ENCODE measurements at regions not wholly inside any gene's neighbourhood (a gene's known extent, or its start where the extent isn't known, plus 50 kb on each side); places are given as distances from the start of the nearest gene placed in this dataset.

GRCh38 chr7:109235316-109235715, 665.6 kb downstream of the DNAJB9 start (continued):
- TF ChIP-seq HNF4G (IDR thresholded peaks at IDR 0.05), result no peak

GRCh38 chr7:109246330-109247077, 676.8 kb downstream of the DNAJB9 start:
- DNase-seq (ENCODE audit: low spot score), result no peak
- no peaks in the 10 kb centered on the region for H3K27me3 ChIP-seq (ENCODE audit: control insufficient read depth in 4 of 4, insufficient read depth in 4 of 4, low read length in 3 of 4)
- H3K36me3 ChIP-seq (ENCODE audit: control insufficient read depth in 4 of 4, insufficient read depth in 3 of 4, low read depth in 1 of 4, low read length in 3 of 4), result no peaks in the 10 kb centered on the region
- H3K4me1 ChIP-seq (ENCODE audit: control insufficient read depth in 4 of 4, insufficient read depth in 4 of 4, low read length in 3 of 4), result no peaks in the 10 kb centered on the region
- H3K9me3 ChIP-seq (ENCODE audit: control insufficient read depth in 4 of 4, low read length in 3 of 4), result no peaks in the 10 kb centered on the region
- H3K9ac ChIP-seq (ENCODE audit: low read depth in 1 of 2, low read length in 2 of 2), result no peak overlapping the region
- WGBS, result 75% methylated on average over 10 of the region's 10 CpGs
- H3K4me3 ChIP-seq (ENCODE audit: low read depth in 1 of 3, low read length in 3 of 3), result no peak overlapping the region
- TF ChIP-seq HNF4G (IDR thresholded peaks at IDR 0.05) (no peak), FOXA1 (IDR thresholded peaks at IDR 0.05) (no peak), ATF3 (IDR thresholded peaks at IDR 0.05) (no peak), REST (IDR thresholded peaks at IDR 0.05) (no peak), GABPA (IDR thresholded peaks at IDR 0.05 in 1 of 2, conservative IDR thresholded peaks at IDR 0.05 in 1 of 2) (no peak), SP1 (IDR thresholded peaks at IDR 0.05) (no peak)
- H3K27ac ChIP-seq (ENCODE audit: low read depth in 1 of 2, low read length in 2 of 2), result no peak overlapping the region

- Histone ChIP-seq H3K27ac (ENCODE audit: low read depth in 1 of 2, low read length in 2 of 2) (no peak overlapping the region), H3K4me1 (ENCODE audit: control insufficient read depth in 4 of 4, insufficient read depth in 4 of 4, low read length in 3 of 4) (no peaks in the 10 kb centered on the region), H3K36me3 (ENCODE audit: control insufficient read depth in 4 of 4, insufficient read depth in 3 of 4, low read depth in 1 of 4, low read length in 3 of 4) (no peaks in the 10 kb centered on the region), H3K4me3 (ENCODE audit: low read depth in 1 of 3, low read length in 3 of 3) (no peak overlapping the region), H3K9me3 (ENCODE audit: control insufficient read depth in 4 of 4, low read length in 3 of 4) (no peaks in the 10 kb centered on the region), H3K9ac (ENCODE audit: low read depth in 1 of 2, low read length in 2 of 2) (no peak overlapping the region), H3K27me3 (ENCODE audit: control insufficient read depth in 4 of 4, insufficient read depth in 4 of 4, low read length in 3 of 4) (no peaks in the 10 kb centered on the region)
- DNase-seq (ENCODE audit: low spot score), result no peak
- WGBS, result 66% methylated on average over 3 of the region's 3 CpGs
- TF ChIP-seq RXRA (IDR thresholded peaks at IDR 0.05), result peak; percentile 21 to 33
- no peak for TF ChIP-seq RAD21 (IDR thresholded peaks at IDR 0.05)
These were observed 687.3 kb downstream of the DNAJB9 start for GRCh38 chr7:109256762-109257560.

- DNase-seq (ENCODE audit: low spot score), result no peak
- Histone ChIP-seq H3K4me3 (ENCODE audit: low read depth in 1 of 3, low read length in 3 of 3) (no peak overlapping the region), H3K27me3 (ENCODE audit: control insufficient read depth in 4 of 4, insufficient read depth in 4 of 4, low read length in 3 of 4) (peaks cover 0 to 2% (median 0%) of the 10 kb centered on the region in 4 donors), H3K27ac (ENCODE audit: low read depth in 1 of 2, low read length in 2 of 2) (no peak overlapping the region), H3K36me3 (ENCODE audit: control insufficient read depth in 4 of 4, insufficient read depth in 3 of 4, low read depth in 1 of 4, low read length in 3 of 4) (no peaks in the 10 kb centered on the region), H3K9ac (ENCODE audit: low read depth in 1 of 2, low read length in 2 of 2) (no peak overlapping the region), H3K9me3 (ENCODE audit: control insufficient read depth in 4 of 4, low read length in 3 of 4) (no peaks in the 10 kb centered on the region), H3K4me1 (ENCODE audit: control insufficient read depth in 4 of 4, insufficient read depth in 4 of 4, low read length in 3 of 4) (no peaks in the 10 kb centered on the region)
- 48% methylated on average over 1 of the region's 1 CpG for WGBS
- no peak for TF ChIP-seq RXRA (IDR thresholded peaks at IDR 0.05)
- no peak for TF ChIP-seq NR2F2 (IDR thresholded peaks at IDR 0.05)
- TF ChIP-seq HNF4A (conservative IDR thresholded peaks at IDR 0.05), result no peak
- TF ChIP-seq TAF1 (conservative IDR thresholded peaks at IDR 0.05), result no peak
- no peak for TF ChIP-seq REST (IDR thresholded peaks at IDR 0.05)
- no peak for TF ChIP-seq MAX (IDR thresholded peaks at IDR 0.05)
- TF ChIP-seq JUND (IDR thresholded peaks at IDR 0.05), result no peak
- no peak for TF ChIP-seq GABPA (IDR thresholded peaks at IDR 0.05 in 1 of 2, conservative IDR thresholded peaks at IDR 0.05 in 1 of 2)
- TF ChIP-seq FOXA2 (IDR thresholded peaks at IDR 0.05), result no peak
- no peak for TF ChIP-seq SP1 (IDR thresholded peaks at IDR 0.05)
- TF ChIP-seq FOXA1 (IDR thresholded peaks at IDR 0.05), result no peak
- TF ChIP-seq ATF3 (IDR thresholded peaks at IDR 0.05), result no peak
- TF ChIP-seq RAD21 (IDR thresholded peaks at IDR 0.05), result no peak
These were observed 689.5 kb downstream of the DNAJB9 start for GRCh38 chr7:109259151-109259550.

Data from liver (tissue), 7 donors.